SK-N-SH treated with all-trans-retinoic acid at 6 μM for 48 hours (cell line): ENCODE measurements at regions not wholly inside any gene's neighbourhood (a gene's known extent, or its start where the extent isn't known, plus 50 kb on each side); places are given as distances from the start of the nearest gene placed in this dataset.

Source experiments
- ATAC-seq: fragments of 200-7000 bp; cut with Tn5 transposase; 3 replicates; pipeline ENCODE4 v1.9.1; 2020; ENCODE audit warnings: mild to moderate bottlenecking, moderate library complexity
- BACH2 ChIP-seq: fragments of 250-450 bp; sonication (Bioruptor Pico); IDR thresholded peaks from 2 replicates; pipeline ENCODE4 v1.9.0; 2021; ENCODE audit warnings: mild to moderate bottlenecking, borderline replicate concordance
- CSDC2 ChIP-seq: fragments of 250-450 bp; sonication (Bioruptor Pico); IDR thresholded peaks from 2 replicates; pipeline ENCODE4 v1.5.0; 2020; ENCODE audit warnings: mild to moderate bottlenecking, moderate library complexity
- CSRNP3 ChIP-seq: fragments of 250-450 bp; sonication (Bioruptor Pico); IDR thresholded peaks from 2 replicates; pipeline ENCODE4 v1.5.1; 2021; ENCODE audit warnings: mild to moderate bottlenecking, moderate library complexity
- ESRRG ChIP-seq: fragments of 250-450 bp; sonication (Bioruptor Pico); IDR thresholded peaks from 2 replicates; pipeline ENCODE4 v1.6.1; 2021; ENCODE audit warnings: mild to moderate bottlenecking
- ISL1 ChIP-seq: fragments of 250-450 bp; sonication (Bioruptor Pico); IDR thresholded peaks from 2 replicates; pipeline ENCODE4 v2.1.2; 2022; ENCODE audit warnings: mild to moderate bottlenecking, moderate library complexity
- OSR1 ChIP-seq: fragments of 250-450 bp; sonication (Bioruptor Pico); IDR thresholded peaks from 2 replicates; pipeline ENCODE4 v1.8.0; 2022; ENCODE audit warnings: moderate library complexity, mild to moderate bottlenecking, inconsistent platforms
- POU6F1 ChIP-seq: fragments of 250-450 bp; sonication (Bioruptor Pico); IDR thresholded peaks from 2 replicates; pipeline ENCODE4 v1.8.0; 2021; ENCODE audit warnings: low read depth, mild to moderate bottlenecking, moderate library complexity, borderline replicate concordance
- PPARA ChIP-seq: fragments of 250-450 bp; sonication (Bioruptor Pico); IDR thresholded peaks from 2 replicates; pipeline ENCODE4 v1.5.0; 2020; ENCODE audit warnings: mild to moderate bottlenecking, borderline replicate concordance
- RARB ChIP-seq: fragments of 250-450 bp; sonication (Bioruptor Pico); IDR thresholded peaks from 2 replicates; pipeline ENCODE4 v1.8.0; 2021; ENCODE audit warnings: mild to moderate bottlenecking, moderate library complexity
- SNAI2 ChIP-seq: fragments of 250-450 bp; sonication (Bioruptor Pico); IDR thresholded peaks from 2 replicates; pipeline ENCODE4 v1.5.0; 2020; ENCODE audit warnings: mild to moderate bottlenecking, moderate library complexity
- TOX ChIP-seq: fragments of 250-450 bp; sonication (Bioruptor Pico); IDR thresholded peaks from 2 replicates; pipeline ENCODE4 v1.8.0; 2021; ENCODE audit warnings: mild to moderate bottlenecking, moderate library complexity, borderline replicate concordance
- ZFP3 ChIP-seq: fragments of 250-450 bp; sonication (Bioruptor Pico); IDR thresholded peaks from 2 replicates; pipeline ENCODE4 v1.5.0; 2020; ENCODE audit warnings: mild to moderate bottlenecking, moderate library complexity
- ZFP30 ChIP-seq: fragments of 450-650 bp; formaldehyde crosslinking; IDR thresholded peaks from 2 replicates; pipeline ENCODE4 v1.5.0; 2022; ENCODE audit warnings: mild to moderate bottlenecking, moderate library complexity
- ZNF565 ChIP-seq: fragments of 450-650 bp; formaldehyde crosslinking; conservative IDR thresholded peaks from 2 replicates; pipeline ENCODE4 v1.5.0; 2020; ENCODE audit warnings: low read depth, mild to moderate bottlenecking, moderate library complexity
- ZNF70 ChIP-seq: fragments of 450-650 bp; formaldehyde crosslinking; IDR thresholded peaks from 2 replicates; pipeline ENCODE4 v1.5.0; 2020; ENCODE audit warnings: mild to moderate bottlenecking, moderate library complexity
- ZNF8 ChIP-seq: fragments of 450-650 bp; formaldehyde crosslinking; IDR thresholded peaks from 2 replicates; pipeline ENCODE4 v1.5.0; 2020; ENCODE audit warnings: mild to moderate bottlenecking, moderate library complexity
- TF ChIP-seq, protein P1 (sequence below): fragments of 250-450 bp; sonication (Bioruptor Pico); IDR thresholded peaks from 2 replicates; pipeline ENCODE4 v1.5.0; 2020; ENCODE audit warnings: mild to moderate bottlenecking, moderate library complexity
- TF ChIP-seq, protein P2 (sequence below): fragments of 250-450 bp; sonication (Bioruptor Pico); IDR thresholded peaks from 2 replicates; pipeline ENCODE4 v1.8.0; 2020; ENCODE audit warnings: mild to moderate bottlenecking, moderate library complexity, borderline replicate concordance

- no peak for TF ChIP-seq RARB (CRISPR knock-in tag)
- no peak for TF ChIP-seq ZNF70
- TF ChIP-seq BACH2, result no peak
- TF ChIP-seq ZFP3, result no peak
- TF ChIP-seq ZNF8, result no peak
- TF ChIP-seq TOX, result no peak
- TF ChIP-seq ZNF565 (CRISPR knock-in tag), result no peak
- ATAC-seq, result no peak
Observed at GRCh38 chr9:28583832-28584231, 1010.6 kb upstream of the C9orf72 start.

- ATAC-seq, result no peak
- no peak for TF ChIP-seq PPARA (CRISPR knock-in tag)
- TF ChIP-seq CSRNP3 (CRISPR knock-in tag), result no peak
- TF ChIP-seq, protein P1, sequence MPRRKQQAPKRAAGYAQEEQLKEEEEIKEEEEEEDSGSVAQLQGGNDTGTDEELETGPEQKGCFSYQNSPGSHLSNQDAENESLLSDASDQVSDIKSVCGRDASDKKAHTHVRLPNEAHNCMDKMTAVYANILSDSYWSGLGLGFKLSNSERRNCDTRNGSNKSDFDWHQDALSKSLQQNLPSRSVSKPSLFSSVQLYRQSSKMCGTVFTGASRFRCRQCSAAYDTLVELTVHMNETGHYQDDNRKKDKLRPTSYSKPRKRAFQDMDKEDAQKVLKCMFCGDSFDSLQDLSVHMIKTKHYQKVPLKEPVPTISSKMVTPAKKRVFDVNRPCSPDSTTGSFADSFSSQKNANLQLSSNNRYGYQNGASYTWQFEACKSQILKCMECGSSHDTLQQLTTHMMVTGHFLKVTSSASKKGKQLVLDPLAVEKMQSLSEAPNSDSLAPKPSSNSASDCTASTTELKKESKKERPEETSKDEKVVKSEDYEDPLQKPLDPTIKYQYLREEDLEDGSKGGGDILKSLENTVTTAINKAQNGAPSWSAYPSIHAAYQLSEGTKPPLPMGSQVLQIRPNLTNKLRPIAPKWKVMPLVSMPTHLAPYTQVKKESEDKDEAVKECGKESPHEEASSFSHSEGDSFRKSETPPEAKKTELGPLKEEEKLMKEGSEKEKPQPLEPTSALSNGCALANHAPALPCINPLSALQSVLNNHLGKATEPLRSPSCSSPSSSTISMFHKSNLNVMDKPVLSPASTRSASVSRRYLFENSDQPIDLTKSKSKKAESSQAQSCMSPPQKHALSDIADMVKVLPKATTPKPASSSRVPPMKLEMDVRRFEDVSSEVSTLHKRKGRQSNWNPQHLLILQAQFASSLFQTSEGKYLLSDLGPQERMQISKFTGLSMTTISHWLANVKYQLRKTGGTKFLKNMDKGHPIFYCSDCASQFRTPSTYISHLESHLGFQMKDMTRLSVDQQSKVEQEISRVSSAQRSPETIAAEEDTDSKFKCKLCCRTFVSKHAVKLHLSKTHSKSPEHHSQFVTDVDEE (CRISPR knock-in tag), result no peak
- no peak for TF ChIP-seq ZFP30
- TF ChIP-seq OSR1 (CRISPR knock-in tag), result no peak
- no peak for TF ChIP-seq RARB (CRISPR knock-in tag)
- no peak for TF ChIP-seq CSDC2
- TF ChIP-seq TOX, result no peak
- TF ChIP-seq ZNF565 (CRISPR knock-in tag), result no peak
- TF ChIP-seq, all 23 proteins: peak for 0
Observed at GRCh38 chr9:28584542-28584941, 1011.3 kb upstream of the C9orf72 start.

DNA sequence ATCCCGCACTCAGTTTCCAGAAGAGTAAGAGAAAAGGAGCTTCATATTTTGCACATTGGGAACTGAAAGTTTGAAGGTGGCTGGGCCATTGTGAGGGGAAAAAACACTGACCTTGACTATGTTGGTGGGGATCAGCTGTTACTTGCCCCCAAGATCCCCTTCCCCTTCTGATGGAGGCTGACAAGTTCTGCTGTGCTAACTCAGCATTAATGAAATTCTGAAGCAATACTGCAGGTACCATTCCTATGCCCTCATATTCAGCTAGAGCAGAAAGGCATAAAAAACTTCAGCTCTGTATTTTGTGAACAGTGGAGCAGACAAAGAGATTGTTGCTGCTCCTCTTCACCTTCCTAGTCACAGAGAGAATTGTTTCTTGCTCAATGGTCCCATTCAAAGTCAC is 1013.8 kb upstream of the C9orf72 start:
- no peak for TF ChIP-seq SNAI2 (CRISPR knock-in tag)
- no peak for ATAC-seq

DNA sequence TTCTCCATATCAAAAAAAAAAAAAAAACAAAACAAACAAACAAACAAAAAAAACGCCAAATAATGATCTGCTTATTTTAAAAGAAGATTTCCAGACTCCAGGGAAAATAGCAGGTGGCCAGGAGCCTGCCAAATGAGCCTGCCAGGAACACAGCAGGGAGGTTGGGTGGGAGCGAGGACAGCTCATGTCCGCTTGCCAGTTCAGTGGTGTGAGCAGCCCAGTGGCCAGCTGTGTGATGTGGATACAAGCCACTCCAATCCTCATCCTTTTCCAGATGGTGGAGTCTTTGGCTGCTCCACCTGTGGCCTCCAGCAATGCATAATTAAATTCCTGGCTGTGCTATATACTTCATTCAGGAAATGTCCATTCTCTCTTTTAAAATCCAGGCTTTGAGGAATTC is 1025.1 kb upstream of the C9orf72 start:
- TF ChIP-seq SNAI2 (CRISPR knock-in tag), result no peak
- TF ChIP-seq CSRNP3 (CRISPR knock-in tag), result no peak
- no peak for TF ChIP-seq ZNF70
- TF ChIP-seq PPARA (CRISPR knock-in tag), result no peak
- TF ChIP-seq ESRRG, result no peak
- TF ChIP-seq, protein P1 (CRISPR knock-in tag), result no peak
- no peak for TF ChIP-seq RARB (CRISPR knock-in tag)
- no peak for TF ChIP-seq ZNF8
- TF ChIP-seq POU6F1 (CRISPR knock-in tag), result no peak
- TF ChIP-seq, protein P2, sequence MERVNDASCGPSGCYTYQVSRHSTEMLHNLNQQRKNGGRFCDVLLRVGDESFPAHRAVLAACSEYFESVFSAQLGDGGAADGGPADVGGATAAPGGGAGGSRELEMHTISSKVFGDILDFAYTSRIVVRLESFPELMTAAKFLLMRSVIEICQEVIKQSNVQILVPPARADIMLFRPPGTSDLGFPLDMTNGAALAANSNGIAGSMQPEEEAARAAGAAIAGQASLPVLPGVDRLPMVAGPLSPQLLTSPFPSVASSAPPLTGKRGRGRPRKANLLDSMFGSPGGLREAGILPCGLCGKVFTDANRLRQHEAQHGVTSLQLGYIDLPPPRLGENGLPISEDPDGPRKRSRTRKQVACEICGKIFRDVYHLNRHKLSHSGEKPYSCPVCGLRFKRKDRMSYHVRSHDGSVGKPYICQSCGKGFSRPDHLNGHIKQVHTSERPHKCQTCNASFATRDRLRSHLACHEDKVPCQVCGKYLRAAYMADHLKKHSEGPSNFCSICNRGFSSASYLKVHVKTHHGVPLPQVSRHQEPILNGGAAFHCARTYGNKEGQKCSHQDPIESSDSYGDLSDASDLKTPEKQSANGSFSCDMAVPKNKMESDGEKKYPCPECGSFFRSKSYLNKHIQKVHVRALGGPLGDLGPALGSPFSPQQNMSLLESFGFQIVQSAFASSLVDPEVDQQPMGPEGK (CRISPR knock-in tag), result no peak
- TF ChIP-seq BACH2, result no peak
- no peak for TF ChIP-seq CSDC2
- TF ChIP-seq ISL1 (CRISPR knock-in tag), result no peak
- TF ChIP-seq, all 23 proteins: peak for 0
- ATAC-seq, result no peak
